Parathyroid adenoma (tissue), 2 donors: ENCODE measurements at regions not wholly inside any gene's neighbourhood (a gene's known extent, or its start where the extent isn't known, plus 50 kb on each side); places are given as distances from the start of the nearest gene placed in this dataset.

Experiments used
- H2AFZ ChIP-seq: fragments of 300-600 bp; sonication (generic); one replicate; pipeline ENCODE4 v1.7.0; 2017; ENCODE audit warnings: antibody characterized with exemption, mild to moderate bottlenecking
- H3K27ac ChIP-seq: fragments of 300-600 bp; sonication (generic); one replicate; pipeline ENCODE4 v1.7.0; 2017
- H3K27me3 ChIP-seq: fragments of 300-600 bp; sonication (generic); one replicate; pipeline ENCODE4 v1.7.0; 2017; ENCODE audit warnings: low read length; ENCODE audit not compliant: control insufficient read depth, insufficient read depth
- H3K36me3 ChIP-seq: fragments of 300-600 bp; sonication (generic); one replicate; pipeline ENCODE4 v1.7.0; 2017; ENCODE audit warnings: low read length; ENCODE audit not compliant: control insufficient read depth, insufficient read depth
- H3K4me1 ChIP-seq: fragments of 300-600 bp; sonication (generic); one replicate; pipeline ENCODE4 v1.7.0; 2017; ENCODE audit warnings: control low read depth
- H3K4me2 ChIP-seq: fragments of 300-600 bp; sonication (generic); one replicate; pipeline ENCODE4 v1.7.0; 2017; ENCODE audit warnings: low read length
- H3K4me3 ChIP-seq: fragments of 300-600 bp; sonication (generic); one replicate; pipeline ENCODE4 v1.7.0; 2017; ENCODE audit warnings: low read depth, low read length
- H3K79me2 ChIP-seq: fragments of 300-600 bp; sonication (generic); one replicate; pipeline ENCODE4 v1.7.0; 2017; ENCODE audit warnings: control low read depth
- H3K9ac ChIP-seq: fragments of 300-600 bp; sonication (generic); one replicate; pipeline ENCODE4 v1.7.0; 2017; ENCODE audit warnings: mild to moderate bottlenecking
- H3K9me3 ChIP-seq: fragments of 300-600 bp; sonication (generic); one replicate; pipeline ENCODE4 v1.7.0; 2017; ENCODE audit warnings: low read length; ENCODE audit not compliant: control insufficient read depth
- TF ChIP-seq, protein P1 (sequence below): fragments of 300-600 bp; sonication (generic); IDR thresholded peaks from one replicate; pipeline ENCODE4 v1.7.0; 2017; ENCODE audit warnings: antibody characterized with exemption, mild to moderate bottlenecking
- donor health status: primary hyperparathyroidism.

DNA sequence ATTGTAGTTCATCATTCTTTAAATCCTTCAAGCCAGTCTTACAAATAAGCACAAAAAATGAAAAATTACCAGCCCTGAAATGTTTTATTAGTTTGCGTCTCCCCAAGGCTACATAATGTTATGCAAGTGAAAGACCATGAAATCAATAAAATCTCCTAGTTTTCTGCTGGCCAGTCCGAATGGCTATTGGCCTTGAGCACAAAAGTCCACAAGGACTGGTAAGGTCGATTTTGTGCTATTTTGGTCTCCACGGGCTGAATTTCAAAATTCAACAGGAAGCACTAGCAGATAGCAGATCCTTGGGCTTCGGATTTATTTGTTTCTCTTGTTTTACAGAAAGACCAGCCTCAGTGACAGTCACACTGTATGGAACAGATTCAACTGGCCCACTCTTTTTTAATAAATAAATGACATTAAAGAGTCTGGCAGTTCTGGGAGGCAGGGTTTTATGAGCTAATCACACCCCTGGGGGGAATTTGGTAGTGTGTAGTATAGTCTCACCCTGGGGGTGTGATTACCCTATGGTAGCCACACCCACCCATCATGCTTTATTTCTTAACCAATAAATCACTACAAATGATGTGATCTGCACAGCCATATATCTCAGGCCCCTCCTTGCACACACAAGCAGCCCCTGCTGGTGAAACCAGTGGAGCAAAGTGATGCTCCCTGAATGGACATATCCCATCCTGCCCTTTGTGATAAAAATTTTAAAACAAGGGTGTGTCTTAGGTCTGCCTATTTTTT lies 51.1 kb upstream of the TMEM33 start:
- Histone ChIP-seq H3K4me2 (no peak overlapping the region), H3K4me1 (no peaks in the 10 kb centered on the region), H3K27me3 (peaks cover 20% of the 10 kb centered on the region), H3K79me2 (no peaks in the 10 kb centered on the region), H3K9ac (no peak overlapping the region), H2AFZ (no peak overlapping the region), H3K36me3 (no peaks in the 10 kb centered on the region), H3K4me3 (no peak overlapping the region), H3K27ac (no peak overlapping the region), H3K9me3 (no peaks in the 10 kb centered on the region)
- TF ChIP-seq, protein P1, sequence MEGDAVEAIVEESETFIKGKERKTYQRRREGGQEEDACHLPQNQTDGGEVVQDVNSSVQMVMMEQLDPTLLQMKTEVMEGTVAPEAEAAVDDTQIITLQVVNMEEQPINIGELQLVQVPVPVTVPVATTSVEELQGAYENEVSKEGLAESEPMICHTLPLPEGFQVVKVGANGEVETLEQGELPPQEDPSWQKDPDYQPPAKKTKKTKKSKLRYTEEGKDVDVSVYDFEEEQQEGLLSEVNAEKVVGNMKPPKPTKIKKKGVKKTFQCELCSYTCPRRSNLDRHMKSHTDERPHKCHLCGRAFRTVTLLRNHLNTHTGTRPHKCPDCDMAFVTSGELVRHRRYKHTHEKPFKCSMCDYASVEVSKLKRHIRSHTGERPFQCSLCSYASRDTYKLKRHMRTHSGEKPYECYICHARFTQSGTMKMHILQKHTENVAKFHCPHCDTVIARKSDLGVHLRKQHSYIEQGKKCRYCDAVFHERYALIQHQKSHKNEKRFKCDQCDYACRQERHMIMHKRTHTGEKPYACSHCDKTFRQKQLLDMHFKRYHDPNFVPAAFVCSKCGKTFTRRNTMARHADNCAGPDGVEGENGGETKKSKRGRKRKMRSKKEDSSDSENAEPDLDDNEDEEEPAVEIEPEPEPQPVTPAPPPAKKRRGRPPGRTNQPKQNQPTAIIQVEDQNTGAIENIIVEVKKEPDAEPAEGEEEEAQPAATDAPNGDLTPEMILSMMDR, result no peak

DNA sequence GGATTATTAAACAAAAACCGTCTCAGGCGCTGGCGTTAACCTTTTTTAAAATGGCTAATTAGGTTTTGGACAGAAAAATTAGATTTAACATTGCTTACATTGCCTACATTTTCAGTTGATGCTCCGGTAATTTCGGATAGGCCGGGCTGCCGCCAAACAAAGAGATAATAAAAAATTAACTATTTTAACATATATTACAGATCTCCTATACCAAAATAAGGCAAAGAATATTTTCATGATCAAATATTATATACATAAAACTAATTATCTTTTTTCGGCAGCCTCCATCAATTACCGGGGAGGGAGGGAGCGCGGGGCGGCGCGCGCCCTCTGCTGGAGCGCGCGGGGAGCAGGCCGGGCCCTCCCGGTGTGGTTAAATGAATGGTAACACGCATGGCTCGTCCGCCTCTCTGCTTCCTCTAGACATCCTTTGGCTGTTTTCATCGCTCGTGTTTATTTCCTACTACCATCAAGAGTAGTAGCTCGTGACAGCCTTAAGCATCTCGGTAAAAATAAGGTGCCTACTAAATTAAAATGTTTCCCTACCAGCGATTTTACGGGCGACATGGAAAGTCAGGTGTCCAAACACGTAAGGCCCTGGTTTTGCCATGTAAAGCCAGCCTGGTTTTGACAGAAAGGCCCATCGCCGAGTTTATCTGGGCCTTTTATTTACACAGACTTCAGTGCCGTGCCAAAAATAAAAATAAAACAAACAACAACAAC lies 52.4 kb upstream of the TMEM33 start:
- no peaks in the 10 kb centered on the region for H3K4me1 ChIP-seq
- no peak overlapping the region for H2AFZ ChIP-seq
- H3K36me3 ChIP-seq, result no peaks in the 10 kb centered on the region
- no peak overlapping the region for H3K4me2 ChIP-seq
- no peak overlapping the region for H3K27ac ChIP-seq
- H3K9ac ChIP-seq, result no peak overlapping the region
- TF ChIP-seq, protein P1, result peak; percentile 53
- H3K4me3 ChIP-seq, result no peak overlapping the region
- H3K9me3 ChIP-seq, result no peaks in the 10 kb centered on the region
- H3K79me2 ChIP-seq, result no peaks in the 10 kb centered on the region
- peaks cover 26% of the 10 kb centered on the region for H3K27me3 ChIP-seq

DNA sequence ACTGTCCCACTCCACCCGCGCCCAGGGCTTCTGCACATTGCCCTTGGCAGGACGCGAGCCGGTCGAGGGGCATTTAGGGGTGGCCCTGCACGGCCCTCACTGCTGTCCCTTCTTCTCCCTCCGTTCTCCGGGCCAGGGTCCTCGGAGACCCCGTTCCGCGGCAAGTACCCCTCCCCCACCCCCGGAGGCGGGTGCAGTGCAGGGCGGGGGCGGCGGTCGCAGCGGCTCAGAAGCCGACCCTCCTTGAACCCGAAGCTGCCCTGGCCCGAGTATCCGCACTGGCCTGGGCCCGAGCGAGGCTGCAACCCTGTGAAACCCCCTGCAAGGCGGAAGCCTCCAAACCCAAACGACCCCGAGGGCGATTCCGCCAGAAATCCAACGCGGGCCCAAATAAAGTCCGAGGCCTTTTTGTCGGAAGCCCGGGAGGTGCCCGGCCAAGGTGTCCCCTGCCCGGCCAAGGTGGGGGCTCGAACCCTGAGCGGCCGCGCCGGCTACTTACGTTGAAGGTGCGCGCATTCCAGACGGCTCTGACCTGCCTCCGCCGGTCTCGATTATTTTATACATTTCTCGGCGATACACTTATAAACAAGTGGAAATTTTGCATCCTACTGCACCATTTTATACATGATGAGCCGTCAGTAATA lies 53.1 kb upstream of the TMEM33 start:
- H3K27ac ChIP-seq, result no peak overlapping the region

DNA sequence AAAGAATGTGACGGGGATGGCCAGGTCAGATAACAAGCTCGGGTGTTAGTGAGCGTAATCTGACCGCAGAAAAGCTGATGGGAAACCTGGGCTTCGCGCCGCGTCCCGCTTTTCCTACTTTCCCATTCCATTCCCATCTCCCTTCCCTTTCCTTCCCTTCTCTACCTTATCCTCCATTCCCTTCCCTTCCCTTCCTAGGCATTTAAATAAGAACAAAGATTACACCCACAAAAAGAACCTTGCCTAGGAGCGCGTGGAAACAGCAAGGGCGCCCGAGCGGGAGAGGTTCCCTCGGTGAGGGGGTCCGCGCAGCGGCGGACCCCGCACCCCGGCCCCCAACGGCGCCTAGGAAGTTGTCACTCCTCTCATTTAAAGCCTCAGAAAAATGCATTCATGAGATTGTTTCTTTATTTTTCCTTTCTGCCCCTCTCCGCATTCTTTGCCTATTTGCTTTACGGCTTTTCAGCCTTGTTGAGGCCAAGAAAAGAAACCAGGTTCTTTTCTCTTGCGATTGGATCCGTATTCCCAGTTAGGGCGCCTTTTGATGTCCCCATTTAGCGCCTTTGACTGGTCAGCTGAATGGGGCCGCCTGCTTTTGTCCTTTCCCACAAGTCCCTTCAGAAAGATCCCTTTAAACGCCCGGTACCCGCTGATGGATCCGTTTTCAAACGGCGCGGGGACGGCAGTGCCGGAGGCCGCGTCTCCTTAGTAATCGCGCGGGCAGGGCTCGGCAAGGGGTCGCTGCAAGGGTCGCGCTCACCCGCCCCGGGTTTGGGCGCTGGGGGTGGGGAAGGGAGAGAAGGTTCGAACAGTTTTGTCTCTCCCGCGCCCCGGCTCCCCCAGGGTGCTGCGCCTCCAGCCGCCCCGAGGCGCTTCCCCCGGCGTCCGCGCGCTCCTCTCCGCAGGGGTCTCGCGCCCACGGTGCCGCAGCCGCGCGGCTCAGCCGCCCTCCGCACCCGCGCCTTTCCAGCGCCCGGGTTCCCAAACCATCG lies 54.1 kb upstream of the TMEM33 start:
- Histone ChIP-seq H3K9ac (no peak overlapping the region), H3K79me2 (no peaks in the 10 kb centered on the region), H3K4me2 (peak overlapping the region; percentile 75), H3K9me3 (no peaks in the 10 kb centered on the region), H3K27me3 (peaks cover 26% of the 10 kb centered on the region), H3K4me3 (peak overlapping the region; percentile 40), H3K27ac (no peak overlapping the region), H3K4me1 (no peaks in the 10 kb centered on the region), H2AFZ (peak overlapping the region; percentile 28), H3K36me3 (no peaks in the 10 kb centered on the region)
- TF ChIP-seq, protein P1, result no peak

More for the DNA sequence above, 53.1 kb upstream of the TMEM33 start:
- Histone ChIP-seq H3K27me3 (peaks cover 26% of the 10 kb centered on the region), H3K4me1 (no peaks in the 10 kb centered on the region), H3K4me3 (no peak overlapping the region), H3K9me3 (no peaks in the 10 kb centered on the region), H3K4me2 (peak overlapping the region; percentile 24), H3K36me3 (no peaks in the 10 kb centered on the region), H3K79me2 (no peaks in the 10 kb centered on the region), H2AFZ (no peak overlapping the region), H3K9ac (no peak overlapping the region)
- TF ChIP-seq, protein P1, result no peak
